SK-N-SH treated with all-trans-retinoic acid at 6 μM for 48 hours (cell line): ENCODE measurements at regions not wholly inside any gene's neighbourhood (a gene's known extent, or its start where the extent isn't known, plus 50 kb on each side); places are given as distances from the start of the nearest gene placed in this dataset.

Experiments used
- ARNTL ChIP-seq: fragments of 450-650 bp; formaldehyde crosslinking; IDR thresholded peaks from 2 replicates; pipeline ENCODE4 v1.5.0; 2020; ENCODE audit warnings: low read depth, mild to moderate bottlenecking, moderate library complexity, borderline replicate concordance
- BACH2 ChIP-seq: fragments of 250-450 bp; sonication (Bioruptor Pico); IDR thresholded peaks from 2 replicates; pipeline ENCODE4 v1.9.0; 2021; ENCODE audit warnings: mild to moderate bottlenecking, borderline replicate concordance
- CSDC2 ChIP-seq: fragments of 250-450 bp; sonication (Bioruptor Pico); IDR thresholded peaks from 2 replicates; pipeline ENCODE4 v1.5.0; 2020; ENCODE audit warnings: mild to moderate bottlenecking, moderate library complexity
- PPARA ChIP-seq: fragments of 250-450 bp; sonication (Bioruptor Pico); IDR thresholded peaks from 2 replicates; pipeline ENCODE4 v1.5.0; 2020; ENCODE audit warnings: mild to moderate bottlenecking, borderline replicate concordance
- RARB ChIP-seq: fragments of 250-450 bp; sonication (Bioruptor Pico); IDR thresholded peaks from 2 replicates; pipeline ENCODE4 v1.8.0; 2021; ENCODE audit warnings: mild to moderate bottlenecking, moderate library complexity
- SNAI2 ChIP-seq: fragments of 250-450 bp; sonication (Bioruptor Pico); IDR thresholded peaks from 2 replicates; pipeline ENCODE4 v1.5.0; 2020; ENCODE audit warnings: mild to moderate bottlenecking, moderate library complexity
- ZC3H10 ChIP-seq: fragments of 250-450 bp; sonication (Bioruptor Pico); IDR thresholded peaks from 2 replicates; pipeline ENCODE4 v1.5.1; 2021; ENCODE audit warnings: mild to moderate bottlenecking, moderate library complexity
- ZFP3 ChIP-seq: fragments of 250-450 bp; sonication (Bioruptor Pico); IDR thresholded peaks from 2 replicates; pipeline ENCODE4 v1.5.0; 2020; ENCODE audit warnings: mild to moderate bottlenecking, moderate library complexity
- ZFP30 ChIP-seq: fragments of 450-650 bp; formaldehyde crosslinking; IDR thresholded peaks from 2 replicates; pipeline ENCODE4 v1.5.0; 2022; ENCODE audit warnings: mild to moderate bottlenecking, moderate library complexity
- TF ChIP-seq, protein P1 (sequence below): fragments of 250-450 bp; sonication (Bioruptor Pico); IDR thresholded peaks from 2 replicates; pipeline ENCODE4 v1.8.0; 2020; ENCODE audit warnings: mild to moderate bottlenecking, moderate library complexity, borderline replicate concordance
- TF ChIP-seq, protein P2 (sequence below): fragments of 250-450 bp; sonication (Bioruptor Pico); IDR thresholded peaks from 2 replicates; pipeline ENCODE4 v1.5.1; 2021; ENCODE audit warnings: mild to moderate bottlenecking, moderate library complexity

DNA sequence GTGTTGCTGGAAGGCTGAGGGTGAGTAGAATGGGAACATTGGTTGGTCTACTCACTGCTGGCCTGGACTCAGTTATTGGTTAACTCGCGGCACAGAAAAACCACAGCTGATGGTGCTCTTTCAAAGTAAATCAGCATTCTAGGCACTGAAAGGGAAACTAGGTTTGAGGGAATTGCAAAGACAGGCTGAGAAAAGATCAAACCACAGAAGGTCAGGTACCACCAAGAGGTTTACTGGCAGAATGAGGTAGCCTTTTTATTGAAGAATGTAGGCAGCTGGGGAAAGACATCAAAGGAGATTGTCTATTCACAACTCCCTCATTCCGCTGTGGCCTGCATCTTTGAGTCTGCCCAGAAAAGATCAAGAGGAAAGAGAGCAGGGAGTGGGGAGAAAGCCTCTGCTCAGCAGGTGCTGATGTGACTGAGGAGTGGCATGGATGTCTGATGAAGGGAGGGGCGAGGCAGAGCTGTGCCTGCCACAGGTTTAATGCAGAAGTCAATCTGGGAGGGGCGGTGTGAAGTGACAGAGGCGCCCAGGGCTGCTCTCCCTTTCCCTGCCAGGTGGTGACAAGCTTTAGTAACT lies 255.5 kb downstream of the MAN2A1 start:
- TF ChIP-seq, protein P1, sequence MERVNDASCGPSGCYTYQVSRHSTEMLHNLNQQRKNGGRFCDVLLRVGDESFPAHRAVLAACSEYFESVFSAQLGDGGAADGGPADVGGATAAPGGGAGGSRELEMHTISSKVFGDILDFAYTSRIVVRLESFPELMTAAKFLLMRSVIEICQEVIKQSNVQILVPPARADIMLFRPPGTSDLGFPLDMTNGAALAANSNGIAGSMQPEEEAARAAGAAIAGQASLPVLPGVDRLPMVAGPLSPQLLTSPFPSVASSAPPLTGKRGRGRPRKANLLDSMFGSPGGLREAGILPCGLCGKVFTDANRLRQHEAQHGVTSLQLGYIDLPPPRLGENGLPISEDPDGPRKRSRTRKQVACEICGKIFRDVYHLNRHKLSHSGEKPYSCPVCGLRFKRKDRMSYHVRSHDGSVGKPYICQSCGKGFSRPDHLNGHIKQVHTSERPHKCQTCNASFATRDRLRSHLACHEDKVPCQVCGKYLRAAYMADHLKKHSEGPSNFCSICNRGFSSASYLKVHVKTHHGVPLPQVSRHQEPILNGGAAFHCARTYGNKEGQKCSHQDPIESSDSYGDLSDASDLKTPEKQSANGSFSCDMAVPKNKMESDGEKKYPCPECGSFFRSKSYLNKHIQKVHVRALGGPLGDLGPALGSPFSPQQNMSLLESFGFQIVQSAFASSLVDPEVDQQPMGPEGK (CRISPR knock-in tag) = no peak
- TF ChIP-seq ARNTL (CRISPR knock-in tag) (no peak), PPARA (CRISPR knock-in tag) (no peak), RARB (CRISPR knock-in tag) (no peak), ZFP3 (CRISPR knock-in tag) (no peak), ZFP30 (CRISPR knock-in tag) (no peak), BACH2 (CRISPR knock-in tag) (no peak), SNAI2 (CRISPR knock-in tag) (no peak), CSDC2 (CRISPR knock-in tag) (no peak), ZC3H10 (no peak)
- TF ChIP-seq, protein P2, sequence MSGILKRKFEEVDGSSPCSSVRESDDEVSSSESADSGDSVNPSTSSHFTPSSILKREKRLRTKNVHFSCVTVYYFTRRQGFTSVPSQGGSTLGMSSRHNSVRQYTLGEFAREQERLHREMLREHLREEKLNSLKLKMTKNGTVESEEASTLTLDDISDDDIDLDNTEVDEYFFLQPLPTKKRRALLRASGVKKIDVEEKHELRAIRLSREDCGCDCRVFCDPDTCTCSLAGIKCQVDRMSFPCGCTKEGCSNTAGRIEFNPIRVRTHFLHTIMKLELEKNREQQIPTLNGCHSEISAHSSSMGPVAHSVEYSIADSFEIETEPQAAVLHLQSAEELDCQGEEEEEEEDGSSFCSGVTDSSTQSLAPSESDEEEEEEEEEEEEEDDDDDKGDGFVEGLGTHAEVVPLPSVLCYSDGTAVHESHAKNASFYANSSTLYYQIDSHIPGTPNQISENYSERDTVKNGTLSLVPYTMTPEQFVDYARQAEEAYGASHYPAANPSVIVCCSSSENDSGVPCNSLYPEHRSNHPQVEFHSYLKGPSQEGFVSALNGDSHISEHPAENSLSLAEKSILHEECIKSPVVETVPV = no peak
